HG03469 (cell line): ENCODE measurements at regions not wholly inside any gene's neighbourhood (a gene's known extent, or its start where the extent isn't known, plus 50 kb on each side); places are given as distances from the start of the nearest gene placed in this dataset.

Experiments used
- ATAC-seq: cut with Tn5 transposase; IDR thresholded peaks from one replicate; pipeline ENCODE4 v1.9.1; 2021; ENCODE audit warnings: mild to moderate bottlenecking, moderate library complexity, moderate number of reproducible peaks; ENCODE audit not compliant: unreplicated experiment

DNA sequence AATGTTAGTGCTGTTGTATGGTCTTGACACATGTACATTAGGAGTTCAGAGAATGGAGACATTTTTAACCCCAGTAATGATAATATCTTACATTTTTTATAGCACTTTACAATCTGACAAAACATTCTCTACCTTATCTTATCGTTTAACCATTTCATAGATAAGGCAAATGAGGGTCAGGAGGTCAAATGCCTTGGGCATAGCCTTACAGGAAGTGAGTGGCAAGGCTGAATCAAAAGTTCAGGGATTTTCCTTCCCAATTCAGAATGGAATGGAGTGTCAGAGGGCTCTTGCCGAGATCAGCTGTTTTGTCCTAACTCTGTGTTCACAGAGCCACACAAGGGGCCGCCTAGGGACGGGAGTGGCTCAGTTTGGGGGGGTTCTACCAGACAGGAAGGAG lies 57.6 kb upstream of the AK4 start:
- no peak for ATAC-seq

DNA sequence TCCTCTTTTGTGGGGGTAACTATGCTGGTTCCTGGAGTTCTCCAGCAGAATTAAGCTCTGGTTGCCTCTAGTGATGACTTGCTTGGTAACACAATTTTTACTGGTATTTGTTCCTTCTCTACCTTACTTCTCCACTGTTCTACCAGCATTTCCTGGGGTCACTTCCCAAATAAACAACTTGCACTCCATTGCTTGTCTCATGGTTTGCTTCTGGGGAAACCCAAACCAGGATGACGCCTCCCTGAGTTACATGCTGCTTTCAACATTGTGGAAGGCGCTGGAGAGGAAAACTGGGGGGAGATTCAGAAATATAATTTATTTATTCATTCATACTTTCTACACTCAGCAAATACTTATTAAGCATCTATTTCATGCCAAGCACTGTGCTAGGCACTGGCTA lies 55.3 kb upstream of the AK4 start:
- no peak for ATAC-seq

DNA sequence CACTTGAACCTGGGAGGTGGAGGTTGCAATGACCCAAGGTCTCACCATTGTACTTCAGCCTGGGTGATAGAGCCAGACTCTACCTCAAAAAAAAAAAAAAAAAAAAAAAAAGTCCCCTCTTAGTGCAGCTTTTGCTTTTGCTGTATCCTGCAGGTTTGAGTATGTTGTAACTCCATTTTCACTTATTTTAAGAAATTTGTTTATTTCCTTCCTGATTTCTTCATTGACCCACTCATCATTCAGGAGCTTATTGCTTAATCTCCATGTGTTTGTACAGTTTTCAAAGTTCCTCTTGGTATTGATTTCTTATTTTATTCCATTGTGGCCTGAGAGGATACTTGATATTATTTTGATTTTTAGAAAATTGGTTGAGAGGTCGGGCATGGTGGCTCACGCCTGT lies 50.9 kb upstream of the AK4 start:
- ATAC-seq: no peak
